ENCODE measurements at regions not wholly inside any gene's neighbourhood (a gene's known extent, or its start where the extent isn't known, plus 50 kb on each side); places are given as distances from the start of the nearest gene placed in this dataset.
"Not testable (repeated sequence)": the region's sequence is repeated elsewhere in the genome, so short reads cannot be mapped to it uniquely, and the experiment has no call there.

GRCh38 chr2:88994856-88995255 is 303.4 kb downstream of the RPIA start:
- not testable (repeated sequence) for DNase-seq (ENCODE audit: low read depth in 1 of 2, low spot score in 1 of 2)

GRCh38 chr2:88996588-88996987 is 305.1 kb downstream of the RPIA start:
- DNase-seq (ENCODE audit: low read depth in 1 of 2, low spot score in 1 of 2), result not testable (repeated sequence)

- DNase-seq (ENCODE audit: low read depth in 1 of 2, low spot score in 1 of 2), result no peak
Observed at GRCh38 chr2:88999365-88999764, 307.9 kb downstream of the RPIA start.

- DNase-seq (ENCODE audit: low read depth in 1 of 2, low spot score in 1 of 2), result no peak
Observed at GRCh38 chr2:89000235-89000634, 308.8 kb downstream of the RPIA start.

- not testable (repeated sequence) for DNase-seq (ENCODE audit: low read depth in 1 of 2, low spot score in 1 of 2)
Observed at GRCh38 chr2:89004238-89004637, 312.8 kb downstream of the RPIA start.

GRCh38 chr2:89020566-89020965 is 329.1 kb downstream of the RPIA start:
- not testable (repeated sequence) for DNase-seq (ENCODE audit: low read depth in 1 of 2, low spot score in 1 of 2)

- not testable (repeated sequence) for DNase-seq (ENCODE audit: low read depth in 1 of 2, low spot score in 1 of 2)
Observed at GRCh38 chr2:89026296-89026695, 334.8 kb downstream of the RPIA start.

GRCh38 chr2:89027115-89027514 is 335.6 kb downstream of the RPIA start:
- DNase-seq (ENCODE audit: low read depth in 1 of 2, low spot score in 1 of 2), result not testable (repeated sequence)

GRCh38 chr2:89027536-89027935 is 336.1 kb downstream of the RPIA start:
- not testable (repeated sequence) for DNase-seq (ENCODE audit: low read depth in 1 of 2, low spot score in 1 of 2)

GRCh38 chr2:89029257-89029656 is 337.8 kb downstream of the RPIA start:
- not testable (repeated sequence) for DNase-seq (ENCODE audit: low read depth in 1 of 2, low spot score in 1 of 2)

- DNase-seq (ENCODE audit: low read depth in 1 of 2, low spot score in 1 of 2), result not testable (repeated sequence)
Observed at GRCh38 chr2:89048138-89049066, 356.9 kb downstream of the RPIA start.

GRCh38 chr2:89058616-89059015 is 367.1 kb downstream of the RPIA start:
- DNase-seq (ENCODE audit: low read depth in 1 of 2, low spot score in 1 of 2), result not testable (repeated sequence)

GRCh38 chr2:89061174-89061573 is 369.7 kb downstream of the RPIA start:
- DNase-seq (ENCODE audit: low read depth in 1 of 2, low spot score in 1 of 2), result not testable (repeated sequence)

- DNase-seq (ENCODE audit: low read depth in 1 of 2, low spot score in 1 of 2), result not testable (repeated sequence)
Observed at GRCh38 chr2:89076771-89077170, 385.3 kb downstream of the RPIA start.

GRCh38 chr2:89092911-89093310 is 401.4 kb downstream of the RPIA start:
- DNase-seq (ENCODE audit: low read depth in 1 of 2, low spot score in 1 of 2), result not testable (repeated sequence)

- not testable (repeated sequence) for DNase-seq (ENCODE audit: low read depth in 1 of 2, low spot score in 1 of 2)
Observed at GRCh38 chr2:89095060-89095459, 403.6 kb downstream of the RPIA start.

GRCh38 chr2:89102587-89102986 is 411.1 kb downstream of the RPIA start:
- DNase-seq (ENCODE audit: low read depth in 1 of 2, low spot score in 1 of 2), result not testable (repeated sequence)

GRCh38 chr2:89106369-89107019 is 415.0 kb downstream of the RPIA start:
- not testable (repeated sequence) for DNase-seq (ENCODE audit: low read depth in 1 of 2, low spot score in 1 of 2)

GRCh38 chr2:89112434-89112833 is 421.0 kb downstream of the RPIA start:
- not testable (repeated sequence) for DNase-seq (ENCODE audit: low read depth in 1 of 2, low spot score in 1 of 2)

- not testable (repeated sequence) for DNase-seq (ENCODE audit: low read depth in 1 of 2, low spot score in 1 of 2)
Observed at GRCh38 chr2:89113286-89113685, 421.8 kb downstream of the RPIA start.

- DNase-seq (ENCODE audit: low read depth in 1 of 2, low spot score in 1 of 2), result not testable (repeated sequence)
Observed at GRCh38 chr2:89129440-89129839, 438.0 kb downstream of the RPIA start.
